OCI-LY3 (cell line): ENCODE measurements at regions not wholly inside any gene's neighbourhood (a gene's known extent, or its start where the extent isn't known, plus 50 kb on each side); places are given as distances from the start of the nearest gene placed in this dataset.

ENCODE experiments used
- EZH2phosphoT487 ChIP-seq: fragments of 200-600 bp; shearing (Covaris generic); IDR thresholded peaks from 2 replicates; pipeline ENCODE4 v1.6.1; 2018; ENCODE audit warnings: antibody characterized with exemption, mixed run types, low read depth
- TF ChIP-seq, protein P1 (sequence below): fragments of 200-600, 300-600 bp; sonication (generic); IDR thresholded peaks from 2 replicates; pipeline ENCODE4 v1.5.1; 2014; ENCODE audit warnings: antibody characterized with exemption, low read length, low read depth

DNA sequence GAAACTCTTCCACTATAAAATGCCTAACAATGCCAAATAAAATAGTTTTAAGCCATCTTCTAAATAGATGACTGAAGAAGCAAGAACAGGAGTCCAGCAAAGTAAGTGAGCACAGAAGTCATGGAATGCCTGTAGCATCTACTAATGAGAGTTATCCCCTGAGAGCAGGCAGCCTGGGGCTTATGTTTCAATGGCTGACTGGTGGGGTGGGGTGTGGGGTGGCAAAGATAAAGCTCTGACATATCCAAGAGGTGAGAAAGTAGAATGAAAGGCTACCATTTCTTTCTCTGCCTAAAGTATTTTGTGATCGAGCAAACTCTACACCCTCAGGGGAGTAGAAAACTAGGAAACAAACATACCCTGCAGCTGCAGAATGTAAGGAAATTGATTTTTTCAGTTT is 348.8 kb downstream of the TFAP2B start:
- TF ChIP-seq, protein P1, sequence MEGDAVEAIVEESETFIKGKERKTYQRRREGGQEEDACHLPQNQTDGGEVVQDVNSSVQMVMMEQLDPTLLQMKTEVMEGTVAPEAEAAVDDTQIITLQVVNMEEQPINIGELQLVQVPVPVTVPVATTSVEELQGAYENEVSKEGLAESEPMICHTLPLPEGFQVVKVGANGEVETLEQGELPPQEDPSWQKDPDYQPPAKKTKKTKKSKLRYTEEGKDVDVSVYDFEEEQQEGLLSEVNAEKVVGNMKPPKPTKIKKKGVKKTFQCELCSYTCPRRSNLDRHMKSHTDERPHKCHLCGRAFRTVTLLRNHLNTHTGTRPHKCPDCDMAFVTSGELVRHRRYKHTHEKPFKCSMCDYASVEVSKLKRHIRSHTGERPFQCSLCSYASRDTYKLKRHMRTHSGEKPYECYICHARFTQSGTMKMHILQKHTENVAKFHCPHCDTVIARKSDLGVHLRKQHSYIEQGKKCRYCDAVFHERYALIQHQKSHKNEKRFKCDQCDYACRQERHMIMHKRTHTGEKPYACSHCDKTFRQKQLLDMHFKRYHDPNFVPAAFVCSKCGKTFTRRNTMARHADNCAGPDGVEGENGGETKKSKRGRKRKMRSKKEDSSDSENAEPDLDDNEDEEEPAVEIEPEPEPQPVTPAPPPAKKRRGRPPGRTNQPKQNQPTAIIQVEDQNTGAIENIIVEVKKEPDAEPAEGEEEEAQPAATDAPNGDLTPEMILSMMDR, result no peak
- TF ChIP-seq EZH2phosphoT487, result no peak
